GM13976 (cell line): ENCODE measurements at regions not wholly inside any gene's neighbourhood (a gene's known extent, or its start where the extent isn't known, plus 50 kb on each side); places are given as distances from the start of the nearest gene placed in this dataset.

Source experiments
- DNase-seq: peaks from one replicate; pipeline ENCODE4 v3.0.0; 2012; ENCODE audit warnings: low spot score
- in situ Hi-C: fragments of 300-500 bp; cut with MboI; formaldehyde crosslinking; loops from one replicate; pipeline ENCODE4 v1.12.0; 2022; ENCODE audit warnings: low sequenced_read_pairs, mixed read lengths, inconsistent platforms; ENCODE audit not compliant: unreplicated experiment
- TF ChIP-seq, protein P1 (sequence below): IDR thresholded peaks from 2 replicates; pipeline ENCODE4 v1.5.1; 2012; ENCODE audit warnings: borderline replicate concordance, mild to moderate bottlenecking; ENCODE audit not compliant: insufficient read depth; ENCODE audit errors: extremely low read depth, missing control alignments, control extremely low read depth

DNA sequence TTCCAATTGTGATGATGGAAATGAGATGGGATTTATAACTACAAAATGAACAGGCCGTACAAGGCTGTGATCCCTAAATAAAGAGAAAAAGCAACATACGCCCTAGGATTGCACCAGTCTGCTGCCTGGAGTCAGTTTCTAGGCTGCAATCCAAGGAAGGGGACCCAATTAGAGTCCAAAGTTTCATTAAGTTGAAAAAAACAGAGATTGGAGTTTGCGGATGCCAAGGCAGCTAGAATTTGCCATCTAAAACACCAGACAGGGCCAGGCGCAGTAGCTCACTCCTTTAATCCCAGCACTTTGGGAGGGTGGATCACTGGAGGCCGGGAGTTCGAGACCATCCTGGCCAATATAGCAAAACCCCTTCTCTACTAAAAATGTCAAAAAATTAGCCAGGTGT lies 661.0 kb downstream of the RPS29 start:
- DNase-seq, result no peak
- in situ Hi-C loops, result no loop called here
- TF ChIP-seq, protein P1, sequence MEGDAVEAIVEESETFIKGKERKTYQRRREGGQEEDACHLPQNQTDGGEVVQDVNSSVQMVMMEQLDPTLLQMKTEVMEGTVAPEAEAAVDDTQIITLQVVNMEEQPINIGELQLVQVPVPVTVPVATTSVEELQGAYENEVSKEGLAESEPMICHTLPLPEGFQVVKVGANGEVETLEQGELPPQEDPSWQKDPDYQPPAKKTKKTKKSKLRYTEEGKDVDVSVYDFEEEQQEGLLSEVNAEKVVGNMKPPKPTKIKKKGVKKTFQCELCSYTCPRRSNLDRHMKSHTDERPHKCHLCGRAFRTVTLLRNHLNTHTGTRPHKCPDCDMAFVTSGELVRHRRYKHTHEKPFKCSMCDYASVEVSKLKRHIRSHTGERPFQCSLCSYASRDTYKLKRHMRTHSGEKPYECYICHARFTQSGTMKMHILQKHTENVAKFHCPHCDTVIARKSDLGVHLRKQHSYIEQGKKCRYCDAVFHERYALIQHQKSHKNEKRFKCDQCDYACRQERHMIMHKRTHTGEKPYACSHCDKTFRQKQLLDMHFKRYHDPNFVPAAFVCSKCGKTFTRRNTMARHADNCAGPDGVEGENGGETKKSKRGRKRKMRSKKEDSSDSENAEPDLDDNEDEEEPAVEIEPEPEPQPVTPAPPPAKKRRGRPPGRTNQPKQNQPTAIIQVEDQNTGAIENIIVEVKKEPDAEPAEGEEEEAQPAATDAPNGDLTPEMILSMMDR, result no peak

DNA sequence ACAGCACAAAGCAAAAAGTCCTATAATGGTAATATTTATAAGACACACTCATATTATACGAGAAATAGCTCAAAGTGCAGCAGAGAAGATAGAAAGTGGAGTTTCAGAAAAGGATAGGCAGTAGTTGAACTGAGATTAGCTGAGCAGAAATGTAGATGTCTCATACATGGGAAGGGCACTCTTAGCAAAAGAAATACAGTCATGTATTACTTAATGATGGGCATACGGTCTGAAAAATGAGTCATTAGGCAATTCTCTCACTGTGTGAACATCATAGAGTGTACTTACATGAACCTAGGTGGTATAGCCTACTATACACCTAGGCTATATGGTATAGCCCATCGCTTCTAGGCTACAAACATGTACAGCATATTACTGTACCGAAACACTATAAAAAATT lies 671.3 kb downstream of the RPS29 start:
- TF ChIP-seq, protein P1, result no peak
- DNase-seq, result no peak
- in situ Hi-C loops, result no loop called here

DNA sequence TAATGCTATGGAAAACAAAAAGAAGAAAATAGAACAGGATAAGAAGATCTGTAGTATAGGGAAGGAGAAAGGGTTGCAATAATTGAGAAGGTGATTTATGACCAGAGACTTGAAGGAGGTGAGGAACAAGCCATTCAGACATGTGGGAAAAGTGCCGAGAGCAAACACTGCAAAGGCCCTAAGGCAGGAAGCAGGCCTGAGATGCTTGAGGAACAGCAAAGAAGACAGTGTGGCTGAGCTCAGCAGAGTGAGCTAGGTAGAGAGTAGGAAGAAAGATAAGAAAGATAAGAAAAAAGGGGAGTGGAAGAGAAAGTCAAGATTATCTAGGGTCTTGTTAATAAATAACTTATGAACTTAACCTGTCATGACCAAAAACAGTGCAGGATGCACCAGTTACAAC lies 671.8 kb downstream of the RPS29 start:
- DNase-seq, result no peak
- in situ Hi-C loops, result no loop called here
- TF ChIP-seq, protein P1, result no peak

DNA sequence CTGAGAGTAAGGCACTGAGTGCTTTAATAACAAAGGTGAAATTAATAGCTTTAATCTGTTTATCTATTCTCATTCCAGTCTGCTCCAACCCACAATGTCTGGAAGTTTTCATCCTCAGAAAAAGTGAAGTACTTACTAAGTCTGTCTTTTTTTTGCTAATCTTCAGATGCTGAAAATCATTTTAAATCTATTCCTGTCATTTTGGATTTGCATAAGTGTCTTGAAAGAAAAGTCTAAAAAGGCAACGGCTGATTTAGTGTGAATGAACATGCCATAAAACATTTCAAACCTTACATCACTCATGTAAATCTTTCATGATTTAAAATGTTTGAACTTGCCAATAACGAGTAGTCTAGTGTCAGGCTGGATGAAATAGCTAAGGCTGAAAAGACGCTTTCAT lies 685.6 kb downstream of the RPS29 start:
- DNase-seq, result no peak
- in situ Hi-C loops, result no loop called here
- TF ChIP-seq, protein P1, result no peak

DNA sequence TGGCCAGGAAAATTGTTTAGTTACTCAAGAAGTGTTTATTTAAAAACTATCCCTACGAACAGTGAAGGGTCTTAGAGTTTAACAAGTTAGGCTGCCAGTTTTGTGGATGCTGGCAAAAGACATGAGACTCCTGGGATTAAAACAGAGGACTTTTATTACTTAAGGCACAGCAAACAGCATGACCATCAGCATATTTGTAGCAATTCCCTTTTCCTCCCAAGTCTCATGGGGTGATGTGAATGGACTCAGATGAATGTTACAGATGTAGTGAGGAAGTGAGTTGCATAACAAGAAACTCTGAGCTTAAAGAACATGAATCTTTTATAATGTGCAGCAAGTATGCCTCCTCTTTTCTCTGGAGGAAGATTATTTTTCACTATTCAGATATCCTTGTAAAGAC lies 695.8 kb downstream of the RPS29 start:
- DNase-seq, result no peak
- TF ChIP-seq, protein P1, result no peak
- in situ Hi-C loops, result no loop called here

DNA sequence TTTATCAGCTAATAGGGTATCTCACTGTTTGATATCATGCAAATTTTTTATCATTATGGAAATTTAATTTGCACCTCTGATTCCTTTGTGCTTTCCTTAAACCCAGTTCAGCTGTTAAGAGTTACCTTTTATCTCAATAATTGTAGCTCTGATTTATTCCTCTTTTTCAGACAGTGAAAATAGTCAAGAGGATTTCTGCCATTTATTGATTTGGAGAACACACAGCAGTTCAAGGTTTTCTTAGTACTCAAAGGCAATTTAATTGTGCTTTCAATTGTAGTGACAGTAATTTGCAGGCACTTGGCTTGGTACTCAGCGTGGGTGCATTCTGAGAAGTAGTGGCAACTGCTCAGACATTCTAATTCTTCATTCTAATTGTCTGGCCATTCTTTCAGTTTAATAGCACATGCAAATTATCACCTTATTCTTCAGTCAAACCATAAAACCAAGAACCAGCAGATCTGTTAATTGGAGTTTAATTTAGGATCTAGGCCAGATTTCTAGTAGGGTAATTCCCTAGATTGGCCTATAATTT lies 709.3 kb downstream of the RPS29 start:
- no peak for DNase-seq
- TF ChIP-seq, protein P1, result no peak
- in situ Hi-C loops, result no loop called here

DNA sequence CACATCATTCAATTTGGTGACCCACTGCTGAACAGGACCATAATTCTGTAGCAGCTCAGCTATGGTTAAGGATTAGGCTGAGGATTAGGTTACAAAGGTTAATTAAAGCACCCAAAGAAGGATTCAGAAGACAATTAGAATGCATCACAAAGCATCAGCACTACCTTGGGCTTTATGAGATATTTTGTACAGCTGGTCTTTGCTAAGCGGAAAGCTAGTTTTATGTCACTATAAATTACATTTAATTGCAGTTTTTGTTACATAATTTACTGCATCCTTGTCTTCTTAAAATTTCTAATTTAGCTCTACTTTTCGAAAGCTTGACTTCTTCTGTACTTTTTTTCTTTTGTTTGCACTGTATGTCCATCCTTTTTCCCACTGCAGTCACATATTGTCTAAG lies 711.5 kb downstream of the RPS29 start:
- in situ Hi-C loops, result no loop called here

More for the DNA sequence above, 711.5 kb downstream of the RPS29 start:
- TF ChIP-seq, protein P1, result no peak
- DNase-seq, result no peak
